Cardiac fibroblast (primary cell): ENCODE measurements at regions not wholly inside any gene's neighbourhood (a gene's known extent, or its start where the extent isn't known, plus 50 kb on each side); places are given as distances from the start of the nearest gene placed in this dataset.

Experiments used
- DNase-seq, 2 donors: peaks; one replicate each; pipeline versions ENCODE4 v3.0.0 to v3.0.0-alpha.2; 2010; ENCODE audit warnings: low read depth in 2 of 2
- H3K4me3 ChIP-seq, 2 donors: replicated peaks in 1 of 2; 1 replicate in 1 of 2; 2 replicates in 1 of 2; pipeline ENCODE4 v1.5.1; 2011; ENCODE audit warnings: low read depth in 2 of 2, low read length in 2 of 2, mild to moderate bottlenecking in 2 of 2, moderate library complexity in 1 of 2
- TF ChIP-seq, protein P1 (sequence below): IDR thresholded peaks from one replicate; pipeline ENCODE4 v1.5.1; 2011; ENCODE audit warnings: low read depth, mild to moderate bottlenecking, low read length, inconsistent platforms

DNA sequence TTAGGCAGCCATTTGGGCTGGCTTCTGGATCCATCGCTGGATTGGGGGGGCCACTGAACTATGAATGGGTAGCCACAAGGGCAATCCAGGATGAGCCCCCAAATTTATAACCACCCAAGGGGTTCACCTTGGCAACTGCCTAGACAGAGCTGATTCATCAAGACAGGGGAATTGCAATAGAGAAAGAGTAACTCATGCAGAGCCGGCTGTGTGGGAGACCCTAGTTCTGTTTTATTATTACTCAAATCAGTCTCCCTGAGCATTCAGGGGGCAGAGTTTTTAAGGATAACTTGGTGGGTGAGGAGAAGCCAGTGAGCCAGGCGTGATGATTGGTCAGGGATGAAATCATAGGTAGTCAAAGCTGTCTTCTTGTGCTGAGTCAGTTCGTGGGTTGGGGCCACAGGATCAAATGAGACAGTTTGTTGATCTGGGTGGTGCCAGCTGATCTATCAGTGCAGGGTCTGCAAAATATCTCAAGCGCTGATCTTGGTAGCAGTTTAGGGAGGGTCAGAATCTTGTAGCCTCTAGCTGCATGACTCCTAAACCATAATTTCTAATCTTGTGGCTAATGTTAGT is 57.9 kb downstream of the DNAJB9 start:
- H3K4me3 ChIP-seq, result no peak overlapping the region
- DNase-seq, result no peak
- TF ChIP-seq, protein P1, sequence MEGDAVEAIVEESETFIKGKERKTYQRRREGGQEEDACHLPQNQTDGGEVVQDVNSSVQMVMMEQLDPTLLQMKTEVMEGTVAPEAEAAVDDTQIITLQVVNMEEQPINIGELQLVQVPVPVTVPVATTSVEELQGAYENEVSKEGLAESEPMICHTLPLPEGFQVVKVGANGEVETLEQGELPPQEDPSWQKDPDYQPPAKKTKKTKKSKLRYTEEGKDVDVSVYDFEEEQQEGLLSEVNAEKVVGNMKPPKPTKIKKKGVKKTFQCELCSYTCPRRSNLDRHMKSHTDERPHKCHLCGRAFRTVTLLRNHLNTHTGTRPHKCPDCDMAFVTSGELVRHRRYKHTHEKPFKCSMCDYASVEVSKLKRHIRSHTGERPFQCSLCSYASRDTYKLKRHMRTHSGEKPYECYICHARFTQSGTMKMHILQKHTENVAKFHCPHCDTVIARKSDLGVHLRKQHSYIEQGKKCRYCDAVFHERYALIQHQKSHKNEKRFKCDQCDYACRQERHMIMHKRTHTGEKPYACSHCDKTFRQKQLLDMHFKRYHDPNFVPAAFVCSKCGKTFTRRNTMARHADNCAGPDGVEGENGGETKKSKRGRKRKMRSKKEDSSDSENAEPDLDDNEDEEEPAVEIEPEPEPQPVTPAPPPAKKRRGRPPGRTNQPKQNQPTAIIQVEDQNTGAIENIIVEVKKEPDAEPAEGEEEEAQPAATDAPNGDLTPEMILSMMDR, result no peak

DNA sequence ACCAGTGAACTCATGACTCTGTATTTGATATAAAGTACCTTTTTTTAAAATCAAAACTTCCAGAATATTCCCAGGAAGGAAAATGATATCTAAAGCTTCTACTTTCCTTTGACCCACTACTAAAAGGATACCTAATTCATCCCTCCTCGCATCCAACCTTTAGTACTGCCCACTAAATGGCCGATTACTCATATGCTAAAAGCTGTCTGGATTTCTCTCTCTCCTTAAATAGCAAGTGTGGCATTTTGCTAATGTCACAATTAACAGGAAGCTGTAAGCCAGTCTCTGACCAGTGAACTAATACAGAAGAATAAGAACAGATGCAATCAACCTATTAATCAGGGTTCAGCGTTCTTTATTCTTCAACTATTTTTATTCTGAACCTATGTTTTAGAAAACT is 59.0 kb downstream of the DNAJB9 start:
- TF ChIP-seq, protein P1, result no peak
- H3K4me3 ChIP-seq, result no peak overlapping the region
- DNase-seq, result no peak

DNA sequence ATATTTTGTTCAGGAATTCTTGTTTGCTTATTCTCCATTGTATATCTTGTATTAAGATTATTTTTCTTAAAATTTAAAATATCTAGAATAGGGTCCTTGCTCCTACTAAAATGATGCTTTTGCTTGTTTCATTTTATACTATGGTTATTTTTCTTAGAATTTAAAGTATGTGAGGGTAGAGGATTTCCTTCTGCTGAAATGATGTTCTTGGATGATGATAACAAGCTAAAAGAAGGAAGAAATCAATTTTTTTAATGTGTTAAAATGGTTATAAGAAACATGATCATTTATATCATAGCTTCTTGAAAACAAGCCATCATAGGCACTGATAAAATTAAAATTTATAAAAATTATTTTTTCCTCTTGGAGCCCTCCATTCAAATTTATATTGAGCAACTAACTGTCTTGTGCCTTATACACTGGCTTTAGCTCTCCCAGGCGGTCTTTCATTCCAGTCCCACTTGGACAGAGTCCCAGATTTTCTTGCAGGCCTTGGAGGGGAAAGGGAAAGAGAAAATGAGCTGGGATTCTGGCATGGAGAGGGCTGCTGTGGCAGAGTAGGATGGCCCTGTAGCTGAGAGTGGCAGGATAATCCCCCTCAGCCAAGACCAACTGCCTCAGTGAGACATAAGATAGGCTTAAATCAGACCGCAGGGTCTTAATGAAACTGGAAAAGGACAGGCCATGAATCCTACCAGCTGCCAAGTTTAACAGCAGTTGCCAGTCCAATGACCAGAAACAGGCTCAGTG is 60.2 kb downstream of the DNAJB9 start:
- peak in 1 of 2 donors; percentile 85 for DNase-seq
- TF ChIP-seq, protein P1, result no peak
- no peak overlapping the region for H3K4me3 ChIP-seq

DNA sequence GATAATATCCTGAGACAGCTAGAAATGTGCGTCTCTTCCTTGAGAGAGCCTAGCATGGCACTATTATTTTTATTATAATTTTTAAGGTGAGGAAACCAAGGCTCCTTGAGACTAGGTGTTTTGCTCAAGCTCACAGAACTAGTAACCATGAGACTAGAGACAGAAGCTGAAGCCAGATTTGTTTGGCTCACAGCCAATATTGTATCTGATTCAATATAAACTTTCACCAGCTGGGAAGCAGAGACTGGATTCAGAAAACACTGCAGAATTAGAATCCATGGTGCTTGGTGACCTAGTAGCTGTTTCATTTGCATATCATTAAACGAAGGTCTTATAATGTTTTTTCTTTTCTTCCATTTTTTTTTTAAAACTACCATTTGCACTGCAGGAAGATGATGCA is 64.4 kb downstream of the DNAJB9 start:
- TF ChIP-seq, protein P1, result no peak
- H3K4me3 ChIP-seq, result no peak overlapping the region
- DNase-seq, result no peak

DNA sequence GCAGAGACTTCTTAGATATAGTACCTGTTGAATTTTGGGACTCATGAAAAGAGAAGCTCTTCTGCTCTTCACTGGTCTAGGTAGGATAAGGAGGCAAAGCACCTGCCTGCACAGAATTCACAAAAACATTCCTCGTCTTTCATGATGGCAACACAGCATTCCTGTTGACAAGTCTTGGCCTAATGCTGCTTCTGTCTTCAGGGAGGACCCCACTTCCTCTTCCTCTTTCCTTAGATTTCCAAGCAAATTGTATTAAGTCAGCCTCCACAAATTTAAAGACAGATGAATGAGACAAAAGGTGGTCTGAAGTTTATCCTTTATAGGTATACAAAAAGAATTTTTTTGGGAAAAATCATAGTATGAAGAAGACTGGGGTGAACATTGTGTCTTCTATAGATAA is 64.9 kb downstream of the DNAJB9 start:
- TF ChIP-seq, protein P1, result no peak
- no peak overlapping the region for H3K4me3 ChIP-seq
- DNase-seq, result no peak

DNA sequence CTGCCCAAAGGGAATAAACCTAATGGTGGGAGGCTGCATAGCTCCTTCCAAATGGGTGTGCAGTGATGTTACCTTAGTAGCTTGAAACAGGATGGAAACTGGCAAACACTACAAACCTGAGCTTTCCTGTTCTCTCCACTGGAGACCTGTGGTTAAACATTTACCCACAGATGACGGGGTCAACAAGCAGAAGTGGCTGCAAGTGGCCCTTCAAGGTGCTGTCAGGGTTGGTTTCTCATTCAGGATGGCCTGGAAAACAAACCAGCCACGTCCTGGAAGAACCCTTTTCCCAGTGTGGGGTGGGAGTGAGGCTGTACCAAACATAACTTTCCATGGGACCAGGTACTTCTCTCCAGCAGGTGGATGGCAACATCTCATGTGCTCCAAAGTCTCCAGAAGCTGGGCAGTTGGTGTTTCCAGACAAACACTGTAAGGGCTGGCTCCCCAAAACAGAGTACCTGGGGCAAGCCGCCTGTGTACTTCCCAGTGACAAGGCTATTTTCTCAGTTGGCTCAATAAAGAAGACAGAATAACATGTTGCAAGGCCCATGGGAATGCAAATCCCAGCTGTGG is 67.5 kb downstream of the DNAJB9 start:
- H3K4me3 ChIP-seq, result no peak overlapping the region
- DNase-seq, result no peak
- TF ChIP-seq, protein P1, result no peak
